ENCODE measurements at regions not wholly inside any gene's neighbourhood (a gene's known extent, or its start where the extent isn't known, plus 50 kb on each side); places are given as distances from the start of the nearest gene placed in this dataset.

- TF ChIP-seq JUN (IDR thresholded peaks at IDR 0.05; ENCODE audit: borderline replicate concordance, insufficient read depth, insufficient read length, low read depth), result no peak
- no peak for TF ChIP-seq GATA2 (IDR thresholded peaks at IDR 0.05; ENCODE audit: insufficient read depth, insufficient read length, low read depth, low read length)
- no peak for TF ChIP-seq POLR2A (IDR thresholded peaks at IDR 0.05; ENCODE audit: low read depth, low read length)
- no peak for TF ChIP-seq FOS (IDR thresholded peaks at IDR 0.05; ENCODE audit: borderline replicate concordance, insufficient read depth, low read length)
- TF ChIP-seq CTCF (IDR thresholded peaks at IDR 0.05; ENCODE audit: extremely low read depth in 1 of 2, insufficient read depth in 1 of 2, low read depth in 1 of 2, low read length in 2 of 2), result no peak
- TF ChIP-seq MYC (IDR thresholded peaks at IDR 0.05; ENCODE audit: low read depth, low read length), result no peak
- no peak for TF ChIP-seq EZH2 (IDR thresholded peaks at IDR 0.05; ENCODE audit: borderline replicate concordance, low read depth, low read length, severe bottlenecking)
- TF ChIP-seq POLR2AphosphoS5 (IDR thresholded peaks at IDR 0.05; ENCODE audit: insufficient read depth, low read depth, low read length), result no peak
- no peak for TF ChIP-seq MAX (IDR thresholded peaks at IDR 0.05; ENCODE audit: insufficient read depth, insufficient read length)
- ChIA-PET POLR2A (no interaction called here), CTCF (no interaction called here)
- DNase-seq (ENCODE audit: low read depth, low spot score) (no peak), FAIRE-seq (no peak)
- intact Hi-C loops (cut with micrococcal nuclease) (no loop called here), dilution Hi-C loops (cut with MboI; ENCODE audit: extremely low pct_ligation_motif_present, low sequenced_read_pairs) (no loop called here)
- Histone ChIP-seq H3K4me2 (ENCODE audit: insufficient read depth, low read length) (no peak overlapping the region), H2AFZ (ENCODE audit: low read depth, low read length) (no peak overlapping the region), H3K27me3 (ENCODE audit: control insufficient read depth in 2 of 2, insufficient read depth in 2 of 2, low read length in 2 of 2) (no peaks in the 10 kb centered on the region), H3K4me3 (replicated peaks in 1 of 3; ENCODE audit: insufficient read depth in 1 of 3, low read depth in 1 of 3, low read length in 3 of 3) (no peak overlapping the region), H3K79me2 (ENCODE audit: control insufficient read depth, insufficient read depth, low read length) (no peaks in the 10 kb centered on the region), H3K36me3 (ENCODE audit: control insufficient read depth in 2 of 2, extremely low read depth in 1 of 2, insufficient read depth in 2 of 2, low read length in 2 of 2) (no peaks in the 10 kb centered on the region), H3K9ac (replicated peaks; ENCODE audit: extremely low read depth, insufficient read depth, low read length) (no peak overlapping the region), H3K9me3 (replicated peaks; ENCODE audit: control insufficient read depth, insufficient read depth, low read length) (peaks cover 4% of the 10 kb centered on the region), H3K9me1 (replicated peaks; ENCODE audit: control insufficient read depth, extremely low read depth, insufficient read depth, low read length) (no peaks in the 10 kb centered on the region), H3K4me1 (ENCODE audit: control insufficient read depth, extremely low read depth, insufficient read depth, low read length) (no peaks in the 10 kb centered on the region), H4K20me1 (replicated peaks; ENCODE audit: control insufficient read depth, extremely low read depth, insufficient read depth, low read length) (no peaks in the 10 kb centered on the region), H3K27ac (ENCODE audit: insufficient read depth, low read depth, low read length) (no peak overlapping the region)
- BruUV-seq (replicated peaks), result no TSS peak
Measured at GRCh38 chr16:5693426-5693825, 595.8 kb upstream of the EEF2KMT start.
